Neural progenitor cell (in vitro differentiated cells): ENCODE measurements at regions not wholly inside any gene's neighbourhood (a gene's known extent, or its start where the extent isn't known, plus 50 kb on each side); places are given as distances from the start of the nearest gene placed in this dataset.
A peak's percentile ranks its signal among the peaks of the same experiment; 100 is the strongest.

Experiments
- DNase-seq: peaks from one replicate; pipeline ENCODE4 v3.0.0-alpha.2; 2016; ENCODE audit warnings: low spot score
- H2AFZ ChIP-seq: fragments of 200-600 bp; sonication (generic); replicated peaks from 2 replicates; pipeline ENCODE4 v1.6.1; 2016; ENCODE audit warnings: antibody characterized with exemption
- H3F3A ChIP-seq: fragments of 200-600 bp; sonication (generic); 2 replicates; pipeline ENCODE4 v1.6.1; 2016; ENCODE audit warnings: antibody characterized with exemption, low read depth
- H3K27ac ChIP-seq: fragments of 200-600 bp; sonication (generic); 2 replicates; pipeline ENCODE4 v1.5.1; 2016; ENCODE audit warnings: mild to moderate bottlenecking
- H3K27me3 ChIP-seq: fragments of 200-600 bp; sonication (generic); 2 replicates; pipeline ENCODE4 v1.6.1; 2016; ENCODE audit warnings: mild to moderate bottlenecking, moderate library complexity
- H3K36me3 ChIP-seq: fragments of 200-600 bp; sonication (generic); 2 replicates; pipeline ENCODE4 v1.5.1; 2016
- H3K4me1 ChIP-seq: fragments of 200-600 bp; sonication (generic); 2 replicates; pipeline ENCODE4 v1.6.1; 2016; ENCODE audit warnings: mixed run types
- H3K4me2 ChIP-seq: fragments of 200-600 bp; sonication (generic); 2 replicates; pipeline ENCODE4 v1.6.1; 2016
- H3K4me3 ChIP-seq: fragments of 200-600 bp; sonication (generic); 2 replicates; pipeline ENCODE4 v1.5.1; 2016
- H3K79me2 ChIP-seq: fragments of 200-600 bp; sonication (generic); 2 replicates; pipeline ENCODE4 v1.6.1; 2016; ENCODE audit warnings: low read depth
- H3K9ac ChIP-seq: fragments of 200-600 bp; sonication (generic); 2 replicates; pipeline ENCODE4 v1.6.1; 2016
- H3K9me3 ChIP-seq: fragments of 200-600 bp; sonication (generic); 2 replicates; pipeline ENCODE4 v1.5.1; 2016; ENCODE audit warnings: low read depth
- H4K20me1 ChIP-seq: fragments of 200-600 bp; sonication (generic); 2 replicates; pipeline ENCODE4 v1.6.1; 2016; ENCODE audit warnings: low read depth
- H3K27ac Mint-ChIP-seq: 3 replicates; pipeline ENCODE4 v1.8.0; 2021; ENCODE audit warnings: mixed read lengths
- H3K27me3 Mint-ChIP-seq: 2 replicates; pipeline ENCODE4 v1.8.0; 2022; ENCODE audit warnings: low read depth, mild to moderate bottlenecking, inconsistent platforms, moderate library complexity, mixed read lengths; ENCODE audit not compliant: insufficient read depth
- H3K36me3 Mint-ChIP-seq: 3 replicates; pipeline ENCODE4 v1.8.0; 2021; ENCODE audit warnings: mixed read lengths
- H3K4me1 Mint-ChIP-seq: 3 replicates; pipeline ENCODE4 v1.8.0; 2021; ENCODE audit warnings: mixed read lengths
- H3K4me3 Mint-ChIP-seq: 3 replicates; pipeline ENCODE4 v1.8.0; 2021; ENCODE audit warnings: mild to moderate bottlenecking, moderate library complexity, mixed read lengths
- H3K9me3 Mint-ChIP-seq: 3 replicates; pipeline ENCODE4 v1.8.0; 2020; ENCODE audit warnings: mixed read lengths
- CTCF ChIP-seq: fragments of 200-600 bp; sonication (generic); IDR thresholded peaks from 2 replicates; pipeline ENCODE4 v1.5.1; 2017; ENCODE audit warnings: antibody characterized with exemption, mild to moderate bottlenecking
- EZH2 ChIP-seq: fragments of 200-600 bp; sonication (generic); IDR thresholded peaks from 2 replicates; pipeline ENCODE4 v1.6.1; 2017; ENCODE audit warnings: antibody characterized with exemption, mild to moderate bottlenecking, moderate library complexity
- EZH2phosphoT487 ChIP-seq: fragments of 200-600 bp; sonication (generic); IDR thresholded peaks from 2 replicates; pipeline ENCODE4 v1.6.1; 2017; ENCODE audit warnings: antibody characterized with exemption

- no peaks in the 10 kb centered on the region for H3K27me3 Mint-ChIP-seq
- H3K36me3 Mint-ChIP-seq, result no peaks in the 10 kb centered on the region
- Histone ChIP-seq H3K79me2 (peaks cover 24% of the 10 kb centered on the region), H3F3A (no peaks in the 10 kb centered on the region), H3K4me1 (no peaks in the 10 kb centered on the region), H3K4me2 (no peak overlapping the region), H3K9me3 (peaks cover 18% of the 10 kb centered on the region), H3K4me3 (no peak overlapping the region), H3K36me3 (peaks cover 7% of the 10 kb centered on the region), H3K27me3 (no peaks in the 10 kb centered on the region), H2AFZ (no peak overlapping the region), H3K9ac (no peak overlapping the region), H4K20me1 (peaks cover 3% of the 10 kb centered on the region), H3K27ac (no peak overlapping the region)
- peaks cover 13% of the 10 kb centered on the region for H3K9me3 Mint-ChIP-seq
- no peak for TF ChIP-seq CTCF
- no peak for TF ChIP-seq EZH2phosphoT487
- no peak for TF ChIP-seq EZH2
- H3K4me3 Mint-ChIP-seq, result no peak overlapping the region
- H3K4me1 Mint-ChIP-seq, result no peaks in the 10 kb centered on the region
- H3K27ac Mint-ChIP-seq, result no peak overlapping the region
- no peak for DNase-seq
These were observed 151.7 kb downstream of the ADCYAP1 start for GRCh38 chr18:1056404-1056803.

- H3K9ac ChIP-seq, result no peak overlapping the region
- no peak overlapping the region for H2AFZ ChIP-seq
- H3K4me3 ChIP-seq, result no peak overlapping the region
- no peaks in the 10 kb centered on the region for H3K4me1 ChIP-seq
- peaks cover 18% of the 10 kb centered on the region for H3K9me3 ChIP-seq
- peaks cover 29% of the 10 kb centered on the region for H3K79me2 ChIP-seq
- no peaks in the 10 kb centered on the region for H3F3A ChIP-seq
- no peak overlapping the region for H3K4me2 ChIP-seq
- H3K27ac Mint-ChIP-seq, result no peak overlapping the region
- no peaks in the 10 kb centered on the region for H3K4me1 Mint-ChIP-seq
- peaks cover 3% of the 10 kb centered on the region for H4K20me1 ChIP-seq
- no peak overlapping the region for H3K27ac ChIP-seq
- H3K4me3 Mint-ChIP-seq, result no peak overlapping the region
- no peak for DNase-seq
- H3K9me3 Mint-ChIP-seq, result peaks cover 15% of the 10 kb centered on the region
- H3K36me3 ChIP-seq, result peaks cover 7% of the 10 kb centered on the region
- H3K36me3 Mint-ChIP-seq, result no peaks in the 10 kb centered on the region
- H3K27me3 Mint-ChIP-seq, result peaks cover 2% of the 10 kb centered on the region
- no peaks in the 10 kb centered on the region for H3K27me3 ChIP-seq
- TF ChIP-seq EZH2phosphoT487, result no peak
- TF ChIP-seq CTCF, result no peak
- TF ChIP-seq EZH2, result no peak
These were observed 152.7 kb downstream of the ADCYAP1 start for GRCh38 chr18:1057367-1057766.

GRCh38 chr18:1062588-1062987, 157.9 kb downstream of the ADCYAP1 start:
- Mint-ChIP-seq H3K9me3 (peaks cover 7% of the 10 kb centered on the region), H3K4me1 (no peaks in the 10 kb centered on the region), H3K27ac (no peak overlapping the region), H3K36me3 (no peaks in the 10 kb centered on the region), H3K4me3 (no peak overlapping the region), H3K27me3 (peaks cover 2% of the 10 kb centered on the region)
- no peak overlapping the region for H3K4me3 ChIP-seq
- H3F3A ChIP-seq, result no peaks in the 10 kb centered on the region
- H3K79me2 ChIP-seq, result peaks cover 11% of the 10 kb centered on the region
- no peak overlapping the region for H3K4me2 ChIP-seq
- H3K4me1 ChIP-seq, result no peaks in the 10 kb centered on the region
- peaks cover 3% of the 10 kb centered on the region for H3K36me3 ChIP-seq
- H2AFZ ChIP-seq, result no peak overlapping the region
- no peak overlapping the region for H3K27ac ChIP-seq
- H3K27me3 ChIP-seq, result no peaks in the 10 kb centered on the region
- H3K9me3 ChIP-seq, result peaks cover 6% of the 10 kb centered on the region
- peaks cover 12% of the 10 kb centered on the region for H4K20me1 ChIP-seq
- peak; percentile 36 for DNase-seq
- no peak overlapping the region for H3K9ac ChIP-seq
- TF ChIP-seq EZH2 (no peak), CTCF (peak; percentile 45)

GRCh38 chr18:1075322-1075721, 170.7 kb downstream of the ADCYAP1 start:
- Mint-ChIP-seq H3K4me3 (no peak overlapping the region), H3K9me3 (no peaks in the 10 kb centered on the region), H3K36me3 (no peaks in the 10 kb centered on the region), H3K4me1 (no peaks in the 10 kb centered on the region), H3K27ac (no peak overlapping the region), H3K27me3 (peaks cover 4% of the 10 kb centered on the region)
- Histone ChIP-seq H4K20me1 (no peaks in the 10 kb centered on the region), H3K4me3 (no peak overlapping the region), H3K27me3 (no peaks in the 10 kb centered on the region), H3F3A (no peaks in the 10 kb centered on the region), H2AFZ (no peak overlapping the region), H3K79me2 (peaks cover 5% of the 10 kb centered on the region), H3K9ac (no peak overlapping the region), H3K4me2 (no peak overlapping the region), H3K4me1 (peaks cover 4% of the 10 kb centered on the region), H3K36me3 (no peaks in the 10 kb centered on the region), H3K9me3 (no peaks in the 10 kb centered on the region), H3K27ac (no peak overlapping the region)
- no peak for TF ChIP-seq EZH2
- no peak for TF ChIP-seq CTCF
- no peak for TF ChIP-seq EZH2phosphoT487
- DNase-seq, result no peak
